Mesothelial cell of epicardium (in vitro differentiated cells): ENCODE measurements at regions not wholly inside any gene's neighbourhood (a gene's known extent, or its start where the extent isn't known, plus 50 kb on each side); places are given as distances from the start of the nearest gene placed in this dataset.

ENCODE experiments used
- DNase-seq, 2 experiments: peaks; one replicate each; pipeline ENCODE4 v3.0.0; 2021; ENCODE audit warnings: low spot score in 2 of 2; ENCODE audit not compliant: unreplicated experiment in 2 of 2
- H3K27ac Mint-ChIP-seq: 2 replicates; pipeline ENCODE4 v1.8.0; 2021; ENCODE audit warnings: mixed read lengths
- H3K27me3 Mint-ChIP-seq: 2 replicates; pipeline ENCODE4 v1.8.0; 2021; ENCODE audit warnings: low read depth, mixed read lengths
- H3K36me3 Mint-ChIP-seq: 2 replicates; pipeline ENCODE4 v1.8.0; 2021; ENCODE audit warnings: mixed read lengths
- H3K4me1 Mint-ChIP-seq: 2 replicates; pipeline ENCODE4 v1.8.0; 2021; ENCODE audit warnings: mixed read lengths
- H3K4me3 Mint-ChIP-seq: 2 replicates; pipeline ENCODE4 v1.8.0; 2021; ENCODE audit warnings: mild to moderate bottlenecking, moderate library complexity, mixed read lengths
- H3K9me3 Mint-ChIP-seq: 2 replicates; pipeline ENCODE4 v1.8.0; 2021; ENCODE audit warnings: mixed read lengths
- CTCF ChIP-seq: fragments of 200-600 bp; sonication (generic); IDR thresholded peaks from one replicate; pipeline ENCODE4 v1.5.0; 2021; ENCODE audit warnings: antibody characterized with exemption; ENCODE audit not compliant: unreplicated experiment

- Mint-ChIP-seq H3K36me3 (no peaks in the 10 kb centered on the region), H3K27me3 (peaks cover 10% of the 10 kb centered on the region), H3K4me3 (no peak overlapping the region), H3K27ac (no peak overlapping the region), H3K4me1 (peaks cover 9% of the 10 kb centered on the region), H3K9me3 (no peaks in the 10 kb centered on the region)
- no peak for TF ChIP-seq CTCF
- no peak for DNase-seq
These were observed 167.0 kb upstream of the HDAC4 start for GRCh38 chr2:239567786-239568185.

- no peak for TF ChIP-seq CTCF
- Mint-ChIP-seq H3K27me3 (peaks cover 12% of the 10 kb centered on the region), H3K36me3 (no peaks in the 10 kb centered on the region), H3K9me3 (no peaks in the 10 kb centered on the region), H3K4me1 (peaks cover 9% of the 10 kb centered on the region), H3K4me3 (no peak overlapping the region), H3K27ac (no peak overlapping the region)
- no peak for DNase-seq
These were observed 166.3 kb upstream of the HDAC4 start for GRCh38 chr2:239566995-239567568.

DNA sequence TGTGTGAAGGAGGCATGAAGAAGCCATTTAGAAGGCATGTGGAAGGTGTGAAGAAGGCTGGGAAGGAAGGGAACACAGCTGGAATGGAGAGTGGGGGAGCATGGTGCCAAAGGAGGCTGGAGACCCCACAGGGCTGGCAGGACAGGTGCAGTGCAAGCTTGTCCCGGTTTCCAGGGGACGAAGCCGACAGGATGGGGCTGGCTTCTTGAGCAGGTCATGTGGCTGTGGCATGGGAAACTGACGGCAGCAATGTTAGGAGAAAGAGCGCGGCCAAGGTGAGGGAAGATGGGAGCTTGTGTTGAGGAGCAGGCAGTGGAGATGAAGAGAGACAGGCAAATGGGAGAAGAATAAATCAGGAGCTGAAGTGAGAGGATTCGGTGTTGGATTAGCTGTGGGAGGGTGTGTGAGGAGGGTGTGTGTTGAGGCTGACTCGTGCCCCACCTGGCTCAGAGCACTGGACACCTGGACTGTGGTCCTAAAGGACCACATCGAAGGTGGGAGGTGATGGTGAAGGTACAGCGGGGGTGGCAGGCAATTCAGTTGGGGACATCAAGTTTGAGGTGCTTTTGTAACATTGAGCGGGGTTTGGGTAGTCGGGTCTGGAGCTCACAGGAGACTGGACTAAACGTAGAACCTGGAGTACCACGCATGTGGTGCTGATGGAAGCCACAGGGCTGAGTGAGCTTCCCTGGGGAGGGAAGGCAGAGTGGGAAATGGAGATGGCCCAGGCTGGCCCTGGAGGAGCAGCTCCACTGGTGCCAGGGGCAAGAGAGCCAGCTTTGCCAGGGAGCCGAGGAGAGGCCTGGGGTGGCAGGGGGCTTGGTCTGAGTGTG lies 165.6 kb upstream of the HDAC4 start:
- Mint-ChIP-seq H3K27ac (no peak overlapping the region), H3K4me1 (peaks cover 9% of the 10 kb centered on the region), H3K27me3 (peaks cover 12% of the 10 kb centered on the region), H3K4me3 (no peak overlapping the region), H3K36me3 (no peaks in the 10 kb centered on the region), H3K9me3 (no peaks in the 10 kb centered on the region)
- DNase-seq, result no peak
- TF ChIP-seq CTCF, result no peak

DNA sequence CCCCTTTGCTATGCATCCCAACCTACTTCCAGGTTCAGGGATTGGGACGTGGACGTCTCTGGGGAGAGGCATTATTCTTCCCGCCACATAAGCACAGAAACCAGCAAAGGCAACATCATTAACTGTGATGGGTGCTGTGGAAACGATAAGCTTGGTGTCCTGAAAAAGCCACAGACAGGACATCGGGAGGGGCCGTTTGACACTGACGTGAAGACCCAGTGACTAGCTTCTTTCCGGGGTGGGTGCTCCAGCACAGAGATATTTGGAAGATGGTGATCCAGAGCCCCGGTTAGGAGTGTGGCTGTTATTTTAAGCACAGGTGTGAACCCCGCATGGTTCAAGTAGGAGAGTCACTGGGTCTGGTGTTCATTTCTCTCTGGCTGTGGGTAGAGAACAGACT lies 163.8 kb upstream of the HDAC4 start:
- no peak for DNase-seq
- Mint-ChIP-seq H3K27me3 (peaks cover 7% of the 10 kb centered on the region), H3K27ac (no peak overlapping the region), H3K36me3 (no peaks in the 10 kb centered on the region), H3K4me1 (peaks cover 4% of the 10 kb centered on the region), H3K9me3 (no peaks in the 10 kb centered on the region), H3K4me3 (no peak overlapping the region)
- no peak for TF ChIP-seq CTCF

DNA sequence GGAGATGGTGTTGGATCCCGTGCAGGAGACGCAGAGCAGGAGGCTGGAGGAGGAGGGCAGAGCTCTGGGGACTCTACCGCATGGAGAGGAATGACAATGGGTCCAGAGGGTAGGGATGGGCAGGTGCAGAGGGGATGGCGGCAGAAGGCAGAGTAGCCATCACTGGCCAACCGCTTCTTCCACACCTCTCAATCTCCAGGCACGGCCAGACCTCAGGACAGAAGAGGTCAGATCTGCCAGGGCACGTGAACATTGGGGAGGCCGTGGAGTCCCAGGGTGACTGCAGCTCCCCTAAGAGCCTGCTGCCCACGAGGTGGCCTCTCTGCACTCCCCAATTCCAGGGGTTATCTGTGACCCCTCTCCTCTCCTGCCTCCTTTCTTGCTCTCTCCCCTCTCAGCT lies 162.7 kb upstream of the HDAC4 start:
- Mint-ChIP-seq H3K4me1 (no peaks in the 10 kb centered on the region), H3K4me3 (no peak overlapping the region), H3K27me3 (peaks cover 15% of the 10 kb centered on the region), H3K27ac (no peak overlapping the region), H3K9me3 (no peaks in the 10 kb centered on the region), H3K36me3 (no peaks in the 10 kb centered on the region)
- no peak for TF ChIP-seq CTCF
- DNase-seq, result no peak
